ENCODE measurements at regions not wholly inside any gene's neighbourhood (a gene's known extent, or its start where the extent isn't known, plus 50 kb on each side); places are given as distances from the start of the nearest gene placed in this dataset.

DNA sequence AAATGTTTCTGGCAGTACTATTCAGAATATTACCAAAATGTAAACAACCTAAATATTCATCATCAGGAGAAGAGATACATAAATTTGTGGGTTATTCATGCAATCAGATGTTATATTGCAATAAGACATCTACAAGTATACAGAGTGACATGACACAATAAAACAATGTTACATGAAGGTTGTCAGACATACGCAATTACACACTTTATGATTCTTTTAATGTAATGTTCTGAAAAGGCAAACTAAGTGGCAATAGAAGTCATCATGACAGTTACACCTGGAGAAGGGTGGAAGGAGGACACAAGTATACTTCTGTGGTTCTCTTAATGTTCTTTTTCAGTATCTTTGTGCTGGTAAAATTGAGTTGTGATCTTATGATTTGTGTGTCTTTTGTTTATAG lies 95.8 kb upstream of the PRR20A start:
- TF ChIP-seq EZH2phosphoT487 (IDR thresholded peaks at IDR 0.05; ENCODE audit: borderline replicate concordance, low read length) (no peak), CTCF (conservative IDR thresholded peaks at IDR 0.05; ENCODE audit: low read depth, low read length) (no peak)

All from PC-3 (cell line).